Karpas-422 (cell line): ENCODE measurements at regions not wholly inside any gene's neighbourhood (a gene's known extent, or its start where the extent isn't known, plus 50 kb on each side); places are given as distances from the start of the nearest gene placed in this dataset.

Source experiments
- DNase-seq: peaks from one replicate; pipeline ENCODE4 v3.0.0-alpha.2; 2015
- H2AFZ ChIP-seq: fragments of 200-600 bp; sonication (generic); 2 replicates; pipeline ENCODE4 v1.6.1; 2014; ENCODE audit warnings: antibody characterized with exemption, low read length, mixed read lengths
- H3K27ac ChIP-seq: fragments of 200-600 bp; sonication (generic); 2 replicates; pipeline ENCODE4 v1.5.1; 2014; ENCODE audit warnings: mild to moderate bottlenecking, low read length, moderate library complexity
- H3K27me3 ChIP-seq: fragments of 200-600 bp; sonication (generic); 2 replicates; pipeline ENCODE4 v1.6.1; 2014; ENCODE audit warnings: low read length, mixed read lengths
- H3K36me3 ChIP-seq: fragments of 200-600 bp; sonication (generic); 2 replicates; pipeline ENCODE4 v1.6.1; 2014; ENCODE audit warnings: low read length, mixed read lengths; ENCODE audit not compliant: insufficient read depth
- H3K4me1 ChIP-seq: fragments of 200-600 bp; sonication (generic); 2 replicates; pipeline ENCODE4 v1.6.1; 2014; ENCODE audit warnings: mild to moderate bottlenecking, low read length, mixed read lengths
- H3K4me2 ChIP-seq: fragments of 200-600 bp; sonication (generic); 2 replicates; pipeline ENCODE4 v1.6.1; 2014; ENCODE audit warnings: low read length, low read depth, mild to moderate bottlenecking; ENCODE audit not compliant: poor library complexity, severe bottlenecking
- H3K4me3 ChIP-seq: fragments of 200-600 bp; sonication (generic); 2 replicates; pipeline ENCODE4 v1.5.1; 2014; ENCODE audit warnings: mild to moderate bottlenecking, antibody characterized with exemption, low read length, mixed read lengths
- H3K79me2 ChIP-seq: fragments of 200-600 bp; sonication (generic); 2 replicates; pipeline ENCODE4 v1.6.1; 2014; ENCODE audit warnings: mild to moderate bottlenecking, low read length, mixed read lengths
- H3K9ac ChIP-seq: fragments of 200-600 bp; sonication (generic); 2 replicates; pipeline ENCODE4 v1.6.0; 2014; ENCODE audit warnings: low read length
- H3K9me2 ChIP-seq: fragments of 200-600 bp; sonication (generic), shearing (Covaris generic); replicated peaks from 2 replicates; pipeline ENCODE4 v1.6.0; 2014; ENCODE audit warnings: mild to moderate bottlenecking, low read length, moderate library complexity; ENCODE audit not compliant: insufficient read depth
- H3K9me3 ChIP-seq: fragments of 300-700, 200-600 bp; sonication (generic); 2 replicates; pipeline ENCODE4 v1.6.1; 2014; ENCODE audit warnings: low read length, mixed read lengths
- H4K20me1 ChIP-seq: fragments of 200-600 bp; sonication (generic); 2 replicates; pipeline ENCODE4 v1.6.1; 2014; ENCODE audit warnings: mild to moderate bottlenecking, antibody characterized with exemption, low read length, low read depth; ENCODE audit not compliant: insufficient read depth

- Histone ChIP-seq H3K4me1 (no peaks in the 10 kb centered on the region), H3K9me2 (no peaks in the 10 kb centered on the region), H3K27ac (no peak overlapping the region), H3K9me3 (no peaks in the 10 kb centered on the region), H3K4me2 (no peak overlapping the region), H3K36me3 (no peaks in the 10 kb centered on the region), H3K9ac (no peak overlapping the region), H3K4me3 (no peak overlapping the region), H3K79me2 (no peaks in the 10 kb centered on the region), H4K20me1 (no peaks in the 10 kb centered on the region), H2AFZ (no peak overlapping the region), H3K27me3 (no peaks in the 10 kb centered on the region)
- DNase-seq, result no peak
Observed at GRCh38 chr5:142390334-142390733, 65.5 kb upstream of the SPRY4 start.

- H3K4me1 ChIP-seq, result no peaks in the 10 kb centered on the region
- H3K4me3 ChIP-seq, result no peak overlapping the region
- H2AFZ ChIP-seq, result no peak overlapping the region
- H3K9me2 ChIP-seq, result no peaks in the 10 kb centered on the region
- H3K27me3 ChIP-seq, result no peaks in the 10 kb centered on the region
- H3K36me3 ChIP-seq, result no peaks in the 10 kb centered on the region
- DNase-seq, result no peak
- no peaks in the 10 kb centered on the region for H4K20me1 ChIP-seq
- H3K79me2 ChIP-seq, result no peaks in the 10 kb centered on the region
- no peaks in the 10 kb centered on the region for H3K9me3 ChIP-seq
- H3K9ac ChIP-seq, result no peak overlapping the region
- no peak overlapping the region for H3K27ac ChIP-seq
- no peak overlapping the region for H3K4me2 ChIP-seq
Observed at GRCh38 chr5:142388696-142389095, 63.9 kb upstream of the SPRY4 start.

GRCh38 chr5:142387024-142387682, 62.3 kb upstream of the SPRY4 start:
- Histone ChIP-seq H3K4me2 (no peak overlapping the region), H2AFZ (no peak overlapping the region), H3K9me2 (no peaks in the 10 kb centered on the region), H3K79me2 (no peaks in the 10 kb centered on the region), H3K4me3 (no peak overlapping the region), H3K36me3 (no peaks in the 10 kb centered on the region), H3K27me3 (no peaks in the 10 kb centered on the region), H3K27ac (no peak overlapping the region), H3K4me1 (no peaks in the 10 kb centered on the region), H4K20me1 (no peaks in the 10 kb centered on the region), H3K9ac (no peak overlapping the region), H3K9me3 (no peaks in the 10 kb centered on the region)
- no peak for DNase-seq

- Histone ChIP-seq H3K9me3 (no peaks in the 10 kb centered on the region), H3K27ac (no peak overlapping the region), H3K4me2 (no peak overlapping the region), H3K4me1 (no peaks in the 10 kb centered on the region), H3K36me3 (no peaks in the 10 kb centered on the region), H3K79me2 (no peaks in the 10 kb centered on the region), H4K20me1 (no peaks in the 10 kb centered on the region), H3K27me3 (no peaks in the 10 kb centered on the region), H3K9ac (no peak overlapping the region), H3K9me2 (no peaks in the 10 kb centered on the region), H3K4me3 (no peak overlapping the region), H2AFZ (no peak overlapping the region)
- no peak for DNase-seq
Observed at GRCh38 chr5:142386137-142387023, 61.6 kb upstream of the SPRY4 start.

- Histone ChIP-seq H3K36me3 (no peaks in the 10 kb centered on the region), H3K79me2 (no peaks in the 10 kb centered on the region), H3K4me1 (no peaks in the 10 kb centered on the region), H3K4me2 (no peak overlapping the region), H3K9me3 (no peaks in the 10 kb centered on the region), H3K9me2 (no peaks in the 10 kb centered on the region), H3K27ac (no peak overlapping the region), H3K9ac (no peak overlapping the region), H2AFZ (no peak overlapping the region), H4K20me1 (no peaks in the 10 kb centered on the region), H3K27me3 (no peaks in the 10 kb centered on the region), H3K4me3 (no peak overlapping the region)
- no peak for DNase-seq
Observed at GRCh38 chr5:142385194-142385593, 60.4 kb upstream of the SPRY4 start.

- Histone ChIP-seq H3K9me3 (no peaks in the 10 kb centered on the region), H3K36me3 (no peaks in the 10 kb centered on the region), H3K4me3 (no peak overlapping the region), H3K79me2 (no peaks in the 10 kb centered on the region), H3K9me2 (no peaks in the 10 kb centered on the region), H3K27ac (no peak overlapping the region), H3K4me1 (no peaks in the 10 kb centered on the region), H3K4me2 (no peak overlapping the region), H3K27me3 (no peaks in the 10 kb centered on the region), H2AFZ (no peak overlapping the region), H4K20me1 (no peaks in the 10 kb centered on the region), H3K9ac (no peak overlapping the region)
- no peak for DNase-seq
Observed at GRCh38 chr5:142384014-142384413, 59.2 kb upstream of the SPRY4 start.

- no peaks in the 10 kb centered on the region for H3K27me3 ChIP-seq
- no peak overlapping the region for H3K4me3 ChIP-seq
- H3K36me3 ChIP-seq, result no peaks in the 10 kb centered on the region
Observed at GRCh38 chr5:142382186-142382585, 57.4 kb upstream of the SPRY4 start.

GRCh38 chr5:142378737-142379634, 54.2 kb upstream of the SPRY4 start:
- Histone ChIP-seq H3K9me2 (no peaks in the 10 kb centered on the region), H3K27me3 (no peaks in the 10 kb centered on the region), H4K20me1 (no peaks in the 10 kb centered on the region), H3K36me3 (no peaks in the 10 kb centered on the region), H3K4me3 (no peak overlapping the region), H3K79me2 (no peaks in the 10 kb centered on the region), H3K4me1 (no peaks in the 10 kb centered on the region), H2AFZ (no peak overlapping the region), H3K4me2 (no peak overlapping the region), H3K27ac (no peak overlapping the region), H3K9me3 (no peaks in the 10 kb centered on the region), H3K9ac (no peak overlapping the region)
- DNase-seq, result no peak

More at GRCh38 chr5:142382186-142382585, 57.4 kb upstream of the SPRY4 start:
- Histone ChIP-seq H3K4me2 (no peak overlapping the region), H3K79me2 (no peaks in the 10 kb centered on the region), H3K9ac (no peak overlapping the region), H3K9me3 (no peaks in the 10 kb centered on the region), H2AFZ (no peak overlapping the region), H3K9me2 (no peaks in the 10 kb centered on the region), H3K4me1 (no peaks in the 10 kb centered on the region), H4K20me1 (no peaks in the 10 kb centered on the region), H3K27ac (no peak overlapping the region)
- no peak for DNase-seq
